ENCODE measurements at regions not wholly inside any gene's neighbourhood (a gene's known extent, or its start where the extent isn't known, plus 50 kb on each side); places are given as distances from the start of the nearest gene placed in this dataset.

GRCh38 chr2:83764447-83765005 lies 694.6 kb downstream of the SUCLG1 start:
- WGBS (ENCODE audit: insufficient coverage) = 100% methylated on average over 2 of the region's 5 CpGs
- no peak for DNase-seq
- POLR2A ChIA-PET = no interaction called here
- H3K4me3 ChIP-seq (ENCODE audit: control insufficient read depth in 1 of 2, extremely low read depth in 1 of 2, low read length in 1 of 2) = no peak overlapping the region
- no peaks in the 10 kb centered on the region for H3K27me3 ChIP-seq (replicated peaks in 1 of 2; ENCODE audit: control insufficient read depth in 2 of 2, extremely low read depth in 1 of 2, insufficient read depth in 2 of 2, low read length in 1 of 2)
- no peaks in the 10 kb centered on the region for H3K4me1 ChIP-seq (ENCODE audit: control insufficient read depth in 1 of 2, extremely low read depth in 1 of 2, insufficient read depth in 2 of 2, low read length in 2 of 2)
- no peak overlapping the region for H3K4me3 Mint-ChIP-seq
- no peaks in the 10 kb centered on the region for H3K27me3 Mint-ChIP-seq
- H3K36me3 Mint-ChIP-seq = no peaks in the 10 kb centered on the region
- CTCF ChIA-PET = no interaction called here
- no peak overlapping the region for H3K27ac Mint-ChIP-seq
- no peaks in the 10 kb centered on the region for H3K9me3 ChIP-seq
- no peaks in the 10 kb centered on the region for H3K36me3 ChIP-seq (ENCODE audit: control insufficient read depth in 2 of 2, extremely low read depth in 1 of 2, insufficient read depth in 1 of 2, low read length in 1 of 2)
- no peaks in the 10 kb centered on the region for H3K4me1 Mint-ChIP-seq
- no peak overlapping the region for H3K27ac ChIP-seq (ENCODE audit: low read length)
- ATAC-seq (replicated peaks in 1 of 4) = no peak
- H3K9me3 Mint-ChIP-seq = peaks cover 23 to 40% (median 25%) of the 10 kb centered on the region in 3 donors

- Histone ChIP-seq H3K4me3 (ENCODE audit: control insufficient read depth in 1 of 2, extremely low read depth in 1 of 2, low read length in 1 of 2) (no peak overlapping the region), H3K36me3 (ENCODE audit: control insufficient read depth in 2 of 2, extremely low read depth in 1 of 2, insufficient read depth in 1 of 2, low read length in 1 of 2) (no peaks in the 10 kb centered on the region), H3K4me1 (ENCODE audit: control insufficient read depth in 1 of 2, extremely low read depth in 1 of 2, insufficient read depth in 2 of 2, low read length in 2 of 2) (no peaks in the 10 kb centered on the region), H3K9me3 (no peaks in the 10 kb centered on the region), H3K27me3 (replicated peaks in 1 of 2; ENCODE audit: control insufficient read depth in 2 of 2, extremely low read depth in 1 of 2, insufficient read depth in 2 of 2, low read length in 1 of 2) (no peaks in the 10 kb centered on the region), H3K27ac (ENCODE audit: low read length) (no peak overlapping the region)
- DNase-seq = no peak
- Mint-ChIP-seq H3K4me1 (no peaks in the 10 kb centered on the region), H3K27ac (no peak overlapping the region), H3K9me3 (peaks cover 10 to 25% (median 11%) of the 10 kb centered on the region in 3 donors), H3K27me3 (no peaks in the 10 kb centered on the region), H3K36me3 (no peaks in the 10 kb centered on the region), H3K4me3 (no peak overlapping the region)
- ChIA-PET CTCF (no interaction called here), POLR2A (no interaction called here)
- no peak for ATAC-seq (replicated peaks in 1 of 4)
- WGBS (ENCODE audit: insufficient coverage) = 100% methylated on average over 1 of the region's 2 CpGs
These were observed 701.8 kb downstream of the SUCLG1 start for GRCh38 chr2:83757329-83757728.

- CTCF ChIA-PET = no interaction called here
- WGBS (ENCODE audit: insufficient coverage) = no CpG with 5 or more reads among the region's 1 CpG
- Mint-ChIP-seq H3K9me3 (peaks cover 10 to 25% (median 10%) of the 10 kb centered on the region in 3 donors), H3K36me3 (no peaks in the 10 kb centered on the region), H3K27ac (no peak overlapping the region), H3K4me1 (no peaks in the 10 kb centered on the region), H3K4me3 (no peak overlapping the region), H3K27me3 (no peaks in the 10 kb centered on the region)
- Histone ChIP-seq H3K27me3 (replicated peaks in 1 of 2; ENCODE audit: control insufficient read depth in 2 of 2, extremely low read depth in 1 of 2, insufficient read depth in 2 of 2, low read length in 1 of 2) (no peaks in the 10 kb centered on the region), H3K36me3 (ENCODE audit: control insufficient read depth in 2 of 2, extremely low read depth in 1 of 2, insufficient read depth in 1 of 2, low read length in 1 of 2) (no peaks in the 10 kb centered on the region), H3K4me3 (ENCODE audit: control insufficient read depth in 1 of 2, extremely low read depth in 1 of 2, low read length in 1 of 2) (no peak overlapping the region), H3K9me3 (no peaks in the 10 kb centered on the region), H3K27ac (ENCODE audit: low read length) (no peak overlapping the region), H3K4me1 (ENCODE audit: control insufficient read depth in 1 of 2, extremely low read depth in 1 of 2, insufficient read depth in 2 of 2, low read length in 2 of 2) (no peaks in the 10 kb centered on the region)
- no peak for DNase-seq
- POLR2A ChIA-PET = interaction anchor here in 1 of 2 donors (0.5 kb wide), 1 partner anchor 40 kb away, joined by 4 read pairs; no protein-coding TSS in a partner anchor
- ATAC-seq (replicated peaks in 1 of 4) = no peak
These were observed 702.9 kb downstream of the SUCLG1 start for GRCh38 chr2:83756219-83756618.

DNA sequence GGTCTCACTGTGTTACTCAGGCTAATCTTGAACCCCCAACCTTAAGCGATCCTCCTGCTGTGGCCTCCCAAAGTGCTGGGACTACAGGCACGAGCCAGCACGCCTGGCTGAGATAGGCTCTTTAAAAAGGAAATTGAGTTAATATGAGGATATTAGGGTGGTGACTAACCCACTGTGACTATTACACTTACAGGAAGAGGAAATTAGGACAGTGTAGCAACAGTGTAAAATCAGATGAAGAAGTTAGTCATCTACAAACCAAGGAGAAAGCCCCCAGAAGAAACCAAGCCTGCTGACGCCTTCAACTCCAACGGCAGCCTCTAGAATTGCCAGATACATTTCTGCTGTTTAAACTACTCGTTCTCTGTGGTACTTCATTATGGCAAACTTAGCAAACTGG lies 711.9 kb downstream of the SUCLG1 start:
- H3K27ac ChIP-seq (ENCODE audit: low read length) = no peak overlapping the region
- ATAC-seq (replicated peaks in 1 of 4) (no peak), DNase-seq (no peak)
- no peaks in the 10 kb centered on the region for H3K9me3 ChIP-seq
- Mint-ChIP-seq H3K36me3 (no peaks in the 10 kb centered on the region), H3K27ac (no peak overlapping the region), H3K4me3 (no peak overlapping the region), H3K9me3 (peaks cover 7 to 11% (median 7%) of the 10 kb centered on the region in 3 donors), H3K27me3 (no peaks in the 10 kb centered on the region), H3K4me1 (no peaks in the 10 kb centered on the region)
- H3K36me3 ChIP-seq (ENCODE audit: control insufficient read depth in 2 of 2, extremely low read depth in 1 of 2, insufficient read depth in 1 of 2, low read length in 1 of 2) = no peaks in the 10 kb centered on the region
- ChIA-PET CTCF (no interaction called here), POLR2A (no interaction called here)
- WGBS (ENCODE audit: insufficient coverage) = 67% methylated on average over 3 of the region's 6 CpGs
- no peaks in the 10 kb centered on the region for H3K27me3 ChIP-seq (replicated peaks in 1 of 2; ENCODE audit: control insufficient read depth in 2 of 2, extremely low read depth in 1 of 2, insufficient read depth in 2 of 2, low read length in 1 of 2)
- no peaks in the 10 kb centered on the region for H3K4me1 ChIP-seq (ENCODE audit: control insufficient read depth in 1 of 2, extremely low read depth in 1 of 2, insufficient read depth in 2 of 2, low read length in 2 of 2)
- H3K4me3 ChIP-seq (ENCODE audit: control insufficient read depth in 1 of 2, extremely low read depth in 1 of 2, low read length in 1 of 2) = no peak overlapping the region

DNA sequence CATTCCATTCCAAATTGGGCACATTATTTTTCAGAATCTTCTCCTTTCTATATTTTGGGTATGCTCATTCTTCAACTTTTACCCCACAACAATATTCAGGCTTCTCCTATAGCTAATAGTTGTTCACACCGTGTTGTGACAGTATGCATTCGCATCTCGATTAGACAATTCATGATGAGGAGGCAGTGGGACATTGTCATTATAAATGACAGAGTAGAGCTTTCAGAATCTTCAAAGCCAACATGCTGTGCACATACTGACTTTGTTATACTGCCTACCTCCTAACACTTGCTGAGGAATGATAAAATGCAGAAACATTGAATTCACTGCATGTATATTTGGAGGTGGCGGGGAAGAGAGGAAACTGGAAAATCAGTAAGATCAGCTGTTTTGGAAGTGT lies 714.2 kb downstream of the SUCLG1 start:
- no peaks in the 10 kb centered on the region for H3K36me3 ChIP-seq (ENCODE audit: control insufficient read depth in 2 of 2, extremely low read depth in 1 of 2, insufficient read depth in 1 of 2, low read length in 1 of 2)
- H3K36me3 Mint-ChIP-seq = no peaks in the 10 kb centered on the region
- H3K27me3 Mint-ChIP-seq = no peaks in the 10 kb centered on the region
- no peak overlapping the region for H3K4me3 ChIP-seq (ENCODE audit: control insufficient read depth in 1 of 2, extremely low read depth in 1 of 2, low read length in 1 of 2)
- H3K4me3 Mint-ChIP-seq = no peak overlapping the region
- no CpG with 5 or more reads among the region's 4 CpGs for WGBS (ENCODE audit: insufficient coverage)
- H3K4me1 Mint-ChIP-seq = no peaks in the 10 kb centered on the region
- ATAC-seq (replicated peaks in 1 of 4) = no peak
- no peaks in the 10 kb centered on the region for H3K27me3 ChIP-seq (replicated peaks in 1 of 2; ENCODE audit: control insufficient read depth in 2 of 2, extremely low read depth in 1 of 2, insufficient read depth in 2 of 2, low read length in 1 of 2)
- no peak for DNase-seq
- H3K27ac ChIP-seq (ENCODE audit: low read length) = no peak overlapping the region
- H3K9me3 Mint-ChIP-seq = peaks cover 14 to 19% (median 14%) of the 10 kb centered on the region in 3 donors
- no peak overlapping the region for H3K27ac Mint-ChIP-seq
- ChIA-PET POLR2A (no interaction called here), CTCF (no interaction called here)
- no peaks in the 10 kb centered on the region for H3K9me3 ChIP-seq
- no peaks in the 10 kb centered on the region for H3K4me1 ChIP-seq (ENCODE audit: control insufficient read depth in 1 of 2, extremely low read depth in 1 of 2, insufficient read depth in 2 of 2, low read length in 2 of 2)

- WGBS (ENCODE audit: insufficient coverage) = no CpG with 5 or more reads among the region's 2 CpGs
These were observed 716.8 kb downstream of the SUCLG1 start for GRCh38 chr2:83742117-83742782.

More at GRCh38 chr2:83742117-83742782, 716.8 kb downstream of the SUCLG1 start:
- no peak for DNase-seq
- ChIA-PET POLR2A (no interaction called here), CTCF (interaction anchor here in 1 of 2 donors (0.6 kb wide), 1 partner anchor 33 kb away, joined by 3 read pairs; no protein-coding TSS in a partner anchor)
- Mint-ChIP-seq H3K9me3 (peaks cover 11 to 14% (median 12%) of the 10 kb centered on the region in 3 donors), H3K36me3 (no peaks in the 10 kb centered on the region), H3K27me3 (no peaks in the 10 kb centered on the region), H3K4me1 (no peaks in the 10 kb centered on the region), H3K4me3 (no peak overlapping the region), H3K27ac (no peak overlapping the region)
- H3K4me3 ChIP-seq (ENCODE audit: control insufficient read depth in 1 of 2, extremely low read depth in 1 of 2, low read length in 1 of 2) = no peak overlapping the region
- no peak overlapping the region for H3K27ac ChIP-seq (ENCODE audit: low read length)
- ATAC-seq (replicated peaks in 1 of 4) = no peak
- H3K36me3 ChIP-seq (ENCODE audit: control insufficient read depth in 2 of 2, extremely low read depth in 1 of 2, insufficient read depth in 1 of 2, low read length in 1 of 2) = no peaks in the 10 kb centered on the region
- no peaks in the 10 kb centered on the region for H3K27me3 ChIP-seq (replicated peaks in 1 of 2; ENCODE audit: control insufficient read depth in 2 of 2, extremely low read depth in 1 of 2, insufficient read depth in 2 of 2, low read length in 1 of 2)
- H3K9me3 ChIP-seq = no peaks in the 10 kb centered on the region
- no peaks in the 10 kb centered on the region for H3K4me1 ChIP-seq (ENCODE audit: control insufficient read depth in 1 of 2, extremely low read depth in 1 of 2, insufficient read depth in 2 of 2, low read length in 2 of 2)
